GM23248 (cell line): ENCODE measurements at regions not wholly inside any gene's neighbourhood (a gene's known extent, or its start where the extent isn't known, plus 50 kb on each side); places are given as distances from the start of the nearest gene placed in this dataset.

ENCODE experiments used
- EZH2 ChIP-seq: fragments of 200-600 bp; sonication (generic); IDR thresholded peaks from 2 replicates; pipeline ENCODE4 v1.6.1; 2018; ENCODE audit warnings: antibody characterized with exemption, mild to moderate bottlenecking; ENCODE audit not compliant: insufficient read depth, poor library complexity, severe bottlenecking
- EZH2phosphoT487 ChIP-seq: fragments of 200-600 bp; sonication (generic); IDR thresholded peaks from 2 replicates; pipeline ENCODE4 v1.6.1; 2018; ENCODE audit warnings: antibody characterized with exemption, moderate library complexity, mild to moderate bottlenecking, low read depth; ENCODE audit not compliant: insufficient read depth

GRCh38 chr6:159470397-159470796, 222.6 kb downstream of the SOD2 start:
- no peak for TF ChIP-seq EZH2
- TF ChIP-seq EZH2phosphoT487 = no peak
